ENCODE measurements at regions not wholly inside any gene's neighbourhood (a gene's known extent, or its start where the extent isn't known, plus 50 kb on each side); places are given as distances from the start of the nearest gene placed in this dataset.
"Not testable (repeated sequence)": the region's sequence is repeated elsewhere in the genome, so short reads cannot be mapped to it uniquely, and the experiment has no call there.

DNA sequence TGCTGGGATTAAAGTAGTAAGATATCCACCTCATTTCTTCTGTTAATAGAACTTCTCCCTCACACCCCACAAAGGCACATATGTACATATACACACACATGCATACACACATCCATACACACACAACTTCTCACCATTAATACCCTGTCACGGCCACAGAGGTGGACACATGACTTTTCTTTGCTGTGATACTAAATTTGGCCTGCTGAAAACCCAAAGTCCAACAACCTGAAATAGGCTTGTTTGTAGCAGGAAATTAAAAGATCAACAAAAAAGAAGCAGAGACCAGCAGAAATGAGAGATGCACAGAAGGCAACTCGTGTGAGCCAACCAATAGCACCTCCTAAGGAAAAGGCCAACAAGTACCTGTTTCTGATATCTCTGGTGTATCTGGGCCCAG, 128.7 kb upstream of the PCGF5 start:
- TF ChIP-seq, protein P1, sequence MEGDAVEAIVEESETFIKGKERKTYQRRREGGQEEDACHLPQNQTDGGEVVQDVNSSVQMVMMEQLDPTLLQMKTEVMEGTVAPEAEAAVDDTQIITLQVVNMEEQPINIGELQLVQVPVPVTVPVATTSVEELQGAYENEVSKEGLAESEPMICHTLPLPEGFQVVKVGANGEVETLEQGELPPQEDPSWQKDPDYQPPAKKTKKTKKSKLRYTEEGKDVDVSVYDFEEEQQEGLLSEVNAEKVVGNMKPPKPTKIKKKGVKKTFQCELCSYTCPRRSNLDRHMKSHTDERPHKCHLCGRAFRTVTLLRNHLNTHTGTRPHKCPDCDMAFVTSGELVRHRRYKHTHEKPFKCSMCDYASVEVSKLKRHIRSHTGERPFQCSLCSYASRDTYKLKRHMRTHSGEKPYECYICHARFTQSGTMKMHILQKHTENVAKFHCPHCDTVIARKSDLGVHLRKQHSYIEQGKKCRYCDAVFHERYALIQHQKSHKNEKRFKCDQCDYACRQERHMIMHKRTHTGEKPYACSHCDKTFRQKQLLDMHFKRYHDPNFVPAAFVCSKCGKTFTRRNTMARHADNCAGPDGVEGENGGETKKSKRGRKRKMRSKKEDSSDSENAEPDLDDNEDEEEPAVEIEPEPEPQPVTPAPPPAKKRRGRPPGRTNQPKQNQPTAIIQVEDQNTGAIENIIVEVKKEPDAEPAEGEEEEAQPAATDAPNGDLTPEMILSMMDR (IDR thresholded peaks at IDR 0.05): no peak
- TF ChIP-seq POLR2AphosphoS5 (IDR thresholded peaks at IDR 0.05; ENCODE audit: insufficient read depth in 1 of 2, low read depth in 1 of 2): no peak
- no peak for TF ChIP-seq POLR2A (IDR thresholded peaks at IDR 0.05)
- no peak for DNase-seq (ENCODE audit: extremely low spot score in 2 of 2)
- Histone ChIP-seq H3K4me3 (no peak overlapping the region), H3K36me3 (no peaks in the 10 kb centered on the region), H3K27me3 (no peaks in the 10 kb centered on the region), H3K4me1 (no peaks in the 10 kb centered on the region), H3K27ac (no peak overlapping the region), H3K9me3 (no peaks in the 10 kb centered on the region)
- intact Hi-C loops (cut with DNase I): no loop called here

DNA sequence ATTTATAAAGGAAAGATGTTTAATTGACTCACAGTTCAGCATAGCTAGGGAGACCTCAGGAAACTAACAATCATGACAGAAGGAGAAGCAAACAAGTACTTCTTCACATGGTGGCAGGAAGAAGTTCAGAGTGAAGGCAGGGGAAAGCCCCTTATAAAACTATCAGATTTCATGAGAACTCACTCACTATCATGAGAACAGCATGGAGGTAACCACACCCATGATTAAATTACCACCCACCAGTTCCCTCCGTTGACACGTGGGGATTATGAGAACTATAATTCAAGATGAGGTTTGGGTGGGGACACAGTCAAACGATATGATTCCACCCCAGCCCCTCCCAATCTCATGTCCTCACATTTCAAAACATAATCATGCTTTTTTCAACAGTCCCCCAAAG, 124.2 kb upstream of the PCGF5 start:
- TF ChIP-seq, protein P1 (IDR thresholded peaks at IDR 0.05): no peak
- TF ChIP-seq POLR2A (IDR thresholded peaks at IDR 0.05) (no peak), POLR2AphosphoS5 (IDR thresholded peaks at IDR 0.05; ENCODE audit: insufficient read depth in 1 of 2, low read depth in 1 of 2) (no peak)
- no peaks in the 10 kb centered on the region for H3K9me3 ChIP-seq
- intact Hi-C loops (cut with DNase I): no loop called here

DNA sequence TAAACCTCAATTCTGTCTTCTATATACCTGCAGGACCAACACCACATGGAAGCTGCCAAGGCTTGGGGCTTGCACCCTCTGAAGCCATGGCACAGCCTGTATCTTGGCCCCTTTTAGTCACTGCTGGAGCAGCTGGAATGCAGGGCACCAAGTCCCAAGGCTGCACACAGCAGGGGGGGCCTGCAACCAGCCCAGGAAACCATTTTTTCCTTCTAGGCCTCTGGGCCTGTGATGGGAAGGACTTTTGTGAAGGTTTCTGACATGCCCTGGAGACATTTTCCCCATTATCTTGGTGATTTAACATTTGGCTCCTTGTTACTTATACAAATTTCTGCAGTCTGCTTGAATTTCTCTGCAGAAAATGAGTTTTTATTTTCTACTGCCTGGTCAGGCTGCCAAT, 123.2 kb upstream of the PCGF5 start:
- no peak for DNase-seq (ENCODE audit: extremely low spot score in 2 of 2)
- TF ChIP-seq POLR2AphosphoS5 (IDR thresholded peaks at IDR 0.05; ENCODE audit: insufficient read depth in 1 of 2, low read depth in 1 of 2): no peak
- TF ChIP-seq, protein P1 (IDR thresholded peaks at IDR 0.05): no peak
- no peak for TF ChIP-seq POLR2A (IDR thresholded peaks at IDR 0.05)
- no peaks in the 10 kb centered on the region for H3K9me3 ChIP-seq
- H3K4me3 ChIP-seq: no peak overlapping the region
- H3K27me3 ChIP-seq: no peaks in the 10 kb centered on the region
- no peaks in the 10 kb centered on the region for H3K4me1 ChIP-seq
- intact Hi-C loops (cut with DNase I): no loop called here
- H3K36me3 ChIP-seq: no peaks in the 10 kb centered on the region
- H3K27ac ChIP-seq: no peak overlapping the region

More for the DNA sequence above, 124.2 kb upstream of the PCGF5 start:
- no peak overlapping the region for H3K27ac ChIP-seq
- no peaks in the 10 kb centered on the region for H3K27me3 ChIP-seq
- no peak overlapping the region for H3K4me3 ChIP-seq
- DNase-seq (ENCODE audit: extremely low spot score in 2 of 2): no peak
- no peaks in the 10 kb centered on the region for H3K36me3 ChIP-seq
- H3K4me1 ChIP-seq: no peaks in the 10 kb centered on the region

DNA sequence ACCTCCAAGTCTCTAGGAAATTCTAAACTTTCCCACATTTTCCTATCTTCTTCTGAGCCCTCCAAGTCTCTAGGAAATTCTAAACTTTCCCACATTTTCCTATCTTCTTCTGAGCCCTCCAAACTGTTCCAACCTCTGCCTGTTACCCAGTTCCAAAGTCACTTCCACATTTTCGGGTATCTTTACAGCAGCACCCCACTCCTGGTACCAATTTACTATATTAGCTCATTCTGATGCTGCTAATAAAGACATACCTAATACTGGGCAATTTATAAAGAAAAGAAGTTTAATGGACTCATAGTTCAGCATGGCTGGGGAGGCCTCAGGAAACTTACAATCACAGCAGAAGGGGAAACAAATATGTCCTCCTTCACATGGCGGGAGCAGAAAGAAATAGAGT, 122.4 kb upstream of the PCGF5 start:
- H3K4me1 ChIP-seq; H3K27ac ChIP-seq; DNase-seq (ENCODE audit: extremely low spot score in 2 of 2); H3K4me3 ChIP-seq; H3K9me3 ChIP-seq; intact Hi-C loops (cut with DNase I); H3K36me3 ChIP-seq; H3K27me3 ChIP-seq: not testable (repeated sequence)

DNA sequence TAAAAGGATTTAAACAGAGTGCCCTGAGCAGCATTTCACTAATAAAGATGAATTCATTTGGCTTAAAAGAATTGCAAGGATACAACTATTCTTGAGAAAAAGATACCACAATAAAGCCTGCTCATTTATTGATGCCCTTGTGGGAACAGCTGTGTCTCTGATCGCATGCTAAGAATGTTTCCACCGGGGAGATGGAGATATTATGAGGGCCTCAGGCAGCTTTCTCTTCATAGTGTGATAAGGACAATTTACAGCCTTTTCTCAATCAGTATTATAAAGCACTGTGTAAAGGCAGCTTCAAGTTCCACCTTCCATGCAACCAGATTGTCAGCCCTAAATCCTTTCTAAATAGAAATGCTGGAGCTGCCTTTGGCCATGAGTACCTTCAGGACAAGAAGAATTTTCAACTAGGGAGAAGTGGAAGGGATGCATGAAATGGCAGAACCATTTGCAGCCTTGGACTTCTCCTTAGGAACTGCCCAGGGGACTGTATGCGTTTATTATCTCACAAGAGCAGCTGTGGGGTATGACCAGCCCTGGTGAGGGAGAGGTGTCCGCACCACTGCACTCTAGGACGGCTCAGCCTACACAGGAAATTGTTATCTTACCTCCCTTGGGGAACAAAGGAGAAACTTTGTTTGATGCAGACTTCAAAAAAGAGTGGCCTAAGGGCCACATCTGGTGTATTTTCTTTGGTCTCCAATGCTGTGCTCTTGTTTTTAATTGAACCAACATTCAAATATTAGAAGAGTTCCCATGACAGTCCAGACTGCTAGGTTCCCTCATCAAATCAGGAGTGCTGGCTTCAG, 116.9 kb upstream of the PCGF5 start:
- TF ChIP-seq POLR2AphosphoS5 (IDR thresholded peaks at IDR 0.05; ENCODE audit: insufficient read depth in 1 of 2, low read depth in 1 of 2) (no peak), POLR2A (IDR thresholded peaks at IDR 0.05) (no peak)
- TF ChIP-seq, protein P1 (IDR thresholded peaks at IDR 0.05): no peak
- Histone ChIP-seq H3K4me1 (no peaks in the 10 kb centered on the region), H3K27ac (no peak overlapping the region), H3K36me3 (no peaks in the 10 kb centered on the region), H3K27me3 (no peaks in the 10 kb centered on the region), H3K4me3 (no peak overlapping the region), H3K9me3 (no peaks in the 10 kb centered on the region)
- intact Hi-C loops (cut with DNase I): no loop called here
- DNase-seq (ENCODE audit: extremely low spot score in 2 of 2): no peak

Measured in vagina (tissue), 2 donors.